ENCODE measurements at regions not wholly inside any gene's neighbourhood (a gene's known extent, or its start where the extent isn't known, plus 50 kb on each side); places are given as distances from the start of the nearest gene placed in this dataset.
"Not testable (repeated sequence)": the region's sequence is repeated elsewhere in the genome, so short reads cannot be mapped to it uniquely, and the experiment has no call there.

DNA sequence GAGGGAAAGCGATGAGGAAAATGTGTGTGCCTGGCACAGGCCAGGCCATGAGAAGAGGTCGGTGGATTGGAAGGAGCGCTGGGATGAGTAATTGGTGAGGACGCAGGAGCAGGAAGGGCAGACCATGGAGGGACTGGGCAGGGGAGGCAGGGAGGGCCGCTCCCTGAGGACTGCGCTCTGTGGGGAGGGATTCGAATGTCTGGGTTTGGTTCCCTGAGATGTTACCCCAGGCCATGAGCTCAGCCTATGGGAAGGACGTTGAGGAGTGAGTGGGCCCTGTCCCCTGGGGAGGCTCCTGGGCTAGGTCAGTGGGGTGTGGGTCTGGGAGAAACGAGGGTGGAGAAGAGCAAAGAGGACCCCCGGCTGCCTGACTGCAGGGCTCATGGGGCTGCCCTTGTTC, 415.2 kb upstream of the NPAP1 start:
- not testable (repeated sequence) for H3K4me3 ChIP-seq (ENCODE audit: low read depth, low read length); H3K4me1 ChIP-seq (ENCODE audit: control insufficient read depth in 1 of 2, insufficient read depth in 2 of 2, low read length in 2 of 2); H2AK5ac ChIP-seq (ENCODE audit: low read length); DNase-seq; H2AFZ ChIP-seq (ENCODE audit: insufficient read depth, low read length, poor library complexity); H3K4ac ChIP-seq (ENCODE audit: low read depth, low read length); H3K23ac ChIP-seq (ENCODE audit: low read length); H3K9ac ChIP-seq (ENCODE audit: low read length); H4K8ac ChIP-seq (ENCODE audit: low read depth, low read length); H3K79me2 ChIP-seq (ENCODE audit: control insufficient read depth, insufficient read depth, low read length, poor library complexity); H4K91ac ChIP-seq (ENCODE audit: low read depth, low read length); H3K14ac ChIP-seq (ENCODE audit: low read length); H3K79me1 ChIP-seq (ENCODE audit: low read length); H3K9me3 ChIP-seq (ENCODE audit: insufficient read depth, low read depth, low read length); H2BK12ac ChIP-seq (ENCODE audit: low read length); H3K4me2 ChIP-seq (ENCODE audit: low read length); H4K12ac ChIP-seq (ENCODE audit: low read depth, low read length); H3K18ac ChIP-seq (ENCODE audit: low read length); H2BK120ac ChIP-seq (ENCODE audit: insufficient read depth, low read length, poor library complexity); H2BK5ac ChIP-seq (ENCODE audit: low read depth, low read length, poor library complexity); H3K27me3 ChIP-seq (ENCODE audit: insufficient read depth, low read length); H3K27ac ChIP-seq (ENCODE audit: low read depth, low read length); H3K36me3 ChIP-seq (ENCODE audit: control insufficient read depth in 1 of 2, insufficient read depth in 2 of 2, low read length in 2 of 2)
- WGBS (ENCODE audit: extremely low coverage, insufficient coverage, insufficient read length), result no CpG with 5 or more reads among the region's 10 CpGs

DNA sequence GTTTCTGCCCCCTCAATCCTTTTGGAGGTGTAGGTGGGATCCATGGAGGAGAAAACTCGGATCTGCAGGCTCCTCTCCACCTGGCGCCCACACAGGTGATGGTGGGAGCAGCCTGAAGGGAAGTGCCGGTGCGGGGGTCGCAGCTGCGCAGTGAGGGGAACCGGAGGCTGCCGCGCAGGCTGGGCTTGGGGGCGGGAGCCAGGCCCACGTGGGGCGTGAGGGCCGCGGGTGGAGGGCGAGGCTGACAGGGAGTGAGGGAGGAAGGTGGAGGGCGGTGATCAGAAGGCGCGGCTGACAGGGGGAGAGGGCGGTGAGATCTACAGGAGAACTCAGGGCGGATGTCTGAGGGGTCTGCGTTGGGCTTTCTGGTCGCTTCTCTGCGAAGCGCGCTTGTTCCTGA, 414.7 kb upstream of the NPAP1 start:
- H3K4me3 ChIP-seq (ENCODE audit: low read depth, low read length); DNase-seq; H3K27ac ChIP-seq (ENCODE audit: low read depth, low read length); H4K8ac ChIP-seq (ENCODE audit: low read depth, low read length); H4K12ac ChIP-seq (ENCODE audit: low read depth, low read length); H4K91ac ChIP-seq (ENCODE audit: low read depth, low read length); H2BK120ac ChIP-seq (ENCODE audit: insufficient read depth, low read length, poor library complexity); H2AK5ac ChIP-seq (ENCODE audit: low read length); H3K4me1 ChIP-seq (ENCODE audit: control insufficient read depth in 1 of 2, insufficient read depth in 2 of 2, low read length in 2 of 2); H3K9ac ChIP-seq (ENCODE audit: low read length); H2AFZ ChIP-seq (ENCODE audit: insufficient read depth, low read length, poor library complexity); H3K79me1 ChIP-seq (ENCODE audit: low read length); H3K18ac ChIP-seq (ENCODE audit: low read length); H3K4me2 ChIP-seq (ENCODE audit: low read length); H3K14ac ChIP-seq (ENCODE audit: low read length); H3K9me3 ChIP-seq (ENCODE audit: insufficient read depth, low read depth, low read length); H3K23ac ChIP-seq (ENCODE audit: low read length); H3K4ac ChIP-seq (ENCODE audit: low read depth, low read length); H3K79me2 ChIP-seq (ENCODE audit: control insufficient read depth, insufficient read depth, low read length, poor library complexity); H3K36me3 ChIP-seq (ENCODE audit: control insufficient read depth in 1 of 2, insufficient read depth in 2 of 2, low read length in 2 of 2); H3K27me3 ChIP-seq (ENCODE audit: insufficient read depth, low read length); H2BK12ac ChIP-seq (ENCODE audit: low read length); H2BK5ac ChIP-seq (ENCODE audit: low read depth, low read length, poor library complexity): not testable (repeated sequence)
- WGBS (ENCODE audit: extremely low coverage, insufficient coverage, insufficient read length), result no CpG with 5 or more reads among the region's 25 CpGs

- not testable (repeated sequence) for H3K4me2 ChIP-seq (ENCODE audit: low read length); H4K12ac ChIP-seq (ENCODE audit: low read depth, low read length); H3K9ac ChIP-seq (ENCODE audit: low read length); H2BK12ac ChIP-seq (ENCODE audit: low read length); H2AK5ac ChIP-seq (ENCODE audit: low read length); H3K36me3 ChIP-seq (ENCODE audit: control insufficient read depth in 1 of 2, insufficient read depth in 2 of 2, low read length in 2 of 2); H3K4me1 ChIP-seq (ENCODE audit: control insufficient read depth in 1 of 2, insufficient read depth in 2 of 2, low read length in 2 of 2); H3K79me2 ChIP-seq (ENCODE audit: control insufficient read depth, insufficient read depth, low read length, poor library complexity); H4K91ac ChIP-seq (ENCODE audit: low read depth, low read length); H2BK120ac ChIP-seq (ENCODE audit: insufficient read depth, low read length, poor library complexity); H3K4ac ChIP-seq (ENCODE audit: low read depth, low read length); H3K27ac ChIP-seq (ENCODE audit: low read depth, low read length); H2BK5ac ChIP-seq (ENCODE audit: low read depth, low read length, poor library complexity); H3K27me3 ChIP-seq (ENCODE audit: insufficient read depth, low read length); H3K14ac ChIP-seq (ENCODE audit: low read length); H2AFZ ChIP-seq (ENCODE audit: insufficient read depth, low read length, poor library complexity); H4K8ac ChIP-seq (ENCODE audit: low read depth, low read length); H3K18ac ChIP-seq (ENCODE audit: low read length); H3K4me3 ChIP-seq (ENCODE audit: low read depth, low read length); H3K79me1 ChIP-seq (ENCODE audit: low read length); DNase-seq; H3K23ac ChIP-seq (ENCODE audit: low read length)
- H3K9me3 ChIP-seq (ENCODE audit: insufficient read depth, low read depth, low read length), result peaks cover 12% of the 10 kb centered on the region
- no CpG with 5 or more reads among the region's 7 CpGs for WGBS (ENCODE audit: extremely low coverage, insufficient coverage, insufficient read length)
Measured at GRCh38 chr15:24268536-24269165, 406.9 kb upstream of the NPAP1 start.

DNA sequence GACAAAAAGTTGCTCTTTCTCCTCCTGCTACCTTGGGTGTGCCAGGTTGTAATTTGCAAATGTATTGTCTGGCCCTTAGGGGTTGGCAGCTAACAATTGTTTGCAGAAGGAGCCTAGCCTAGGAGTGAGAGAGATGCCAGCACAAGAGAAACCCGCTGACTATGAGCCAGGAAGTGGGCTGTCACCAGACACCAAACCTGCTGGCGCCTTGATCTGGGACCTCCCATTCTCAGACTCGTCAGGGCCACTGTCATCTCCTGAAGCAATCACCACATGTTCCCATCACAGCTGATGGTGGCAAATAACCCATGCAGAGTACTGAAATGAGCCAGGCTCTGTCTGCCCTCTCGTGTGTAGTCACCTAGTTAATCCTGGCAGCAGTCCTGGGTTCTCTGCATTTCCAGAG, 406.4 kb upstream of the NPAP1 start:
- no peak overlapping the region for H2BK120ac ChIP-seq (ENCODE audit: insufficient read depth, low read length, poor library complexity)
- H3K14ac ChIP-seq (ENCODE audit: low read length), result no peak overlapping the region
- no CpG with 5 or more reads among the region's 4 CpGs for WGBS (ENCODE audit: extremely low coverage, insufficient coverage, insufficient read length)
- peaks cover 12% of the 10 kb centered on the region for H3K9me3 ChIP-seq (ENCODE audit: insufficient read depth, low read depth, low read length)
- H2BK5ac ChIP-seq (ENCODE audit: low read depth, low read length, poor library complexity), result no peak overlapping the region
- no peak overlapping the region for H3K18ac ChIP-seq (ENCODE audit: low read length)
- H3K4me1 ChIP-seq (ENCODE audit: control insufficient read depth in 1 of 2, insufficient read depth in 2 of 2, low read length in 2 of 2), result no peaks in the 10 kb centered on the region
- no peaks in the 10 kb centered on the region for H3K36me3 ChIP-seq (ENCODE audit: control insufficient read depth in 1 of 2, insufficient read depth in 2 of 2, low read length in 2 of 2)
- no peak overlapping the region for H2AFZ ChIP-seq (ENCODE audit: insufficient read depth, low read length, poor library complexity)
- no peak overlapping the region for H4K8ac ChIP-seq (ENCODE audit: low read depth, low read length)
- H4K12ac ChIP-seq (ENCODE audit: low read depth, low read length), result no peak overlapping the region
- no peak overlapping the region for H4K91ac ChIP-seq (ENCODE audit: low read depth, low read length)
- H3K27me3 ChIP-seq (ENCODE audit: insufficient read depth, low read length), result no peaks in the 10 kb centered on the region
- H3K4me2 ChIP-seq (ENCODE audit: low read length), result no peak overlapping the region
- no peak overlapping the region for H2BK12ac ChIP-seq (ENCODE audit: low read length)
- no peaks in the 10 kb centered on the region for H3K79me1 ChIP-seq (ENCODE audit: low read length)
- H3K4ac ChIP-seq (ENCODE audit: low read depth, low read length), result no peak overlapping the region
- H3K27ac ChIP-seq (ENCODE audit: low read depth, low read length), result no peak overlapping the region
- no peak overlapping the region for H3K9ac ChIP-seq (ENCODE audit: low read length)
- DNase-seq, result no peak
- H3K79me2 ChIP-seq (ENCODE audit: control insufficient read depth, insufficient read depth, low read length, poor library complexity), result no peaks in the 10 kb centered on the region
- no peak overlapping the region for H3K23ac ChIP-seq (ENCODE audit: low read length)
- H2AK5ac ChIP-seq (ENCODE audit: low read length), result no peak overlapping the region
- H3K4me3 ChIP-seq (ENCODE audit: low read depth, low read length), result no peak overlapping the region
